HL-60 (cell line): ENCODE measurements at regions not wholly inside any gene's neighbourhood (a gene's known extent, or its start where the extent isn't known, plus 50 kb on each side); places are given as distances from the start of the nearest gene placed in this dataset.

Experiments
- POLR2AphosphoS5 ChIP-seq: IDR thresholded peaks from 2 replicates; pipeline ENCODE4 v1.6.1; 2012; ENCODE audit warnings: low read depth
- TF ChIP-seq, protein P1 (sequence below): IDR thresholded peaks from one replicate; pipeline ENCODE4 v1.5.1; 2011; ENCODE audit warnings: low read length, control low read depth, inconsistent platforms; ENCODE audit not compliant: insufficient read depth

DNA sequence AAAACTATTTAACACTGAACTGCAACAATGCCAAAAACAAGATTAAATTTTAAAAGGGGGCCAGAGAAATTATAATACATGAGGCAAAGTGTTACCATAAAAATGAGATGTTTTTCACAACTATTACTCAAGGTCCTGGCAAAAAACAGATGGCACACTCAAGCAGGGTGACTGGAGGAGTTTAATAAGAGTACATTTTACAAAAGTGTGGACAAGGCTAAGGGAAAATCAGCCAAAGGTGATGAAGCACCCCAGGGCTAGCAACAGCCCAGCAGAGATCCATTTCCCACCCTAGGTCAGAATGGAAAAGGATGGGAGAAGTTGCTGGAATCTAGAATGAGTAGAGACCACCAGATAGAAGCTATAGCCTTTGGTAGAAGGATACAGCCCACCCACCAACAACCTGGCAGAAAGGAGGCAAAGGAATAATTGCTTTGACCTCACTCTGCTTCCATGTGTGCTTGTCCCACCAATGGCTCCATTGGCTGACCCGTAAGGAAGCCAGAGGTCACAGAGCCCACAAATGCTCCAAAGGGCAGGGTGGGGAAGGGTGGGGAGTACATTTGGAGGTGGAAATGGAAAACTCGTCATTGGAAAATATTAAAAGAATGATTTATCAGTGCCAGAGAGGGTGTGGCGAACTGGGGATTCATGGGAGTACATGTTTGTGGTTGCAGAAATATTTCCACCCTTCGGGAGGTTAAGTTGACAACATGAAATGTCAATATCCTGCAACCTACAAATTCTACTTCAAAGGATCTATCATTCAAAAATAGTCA lies 161.0 kb upstream of the UBE2E2 start:
- TF ChIP-seq, protein P1, sequence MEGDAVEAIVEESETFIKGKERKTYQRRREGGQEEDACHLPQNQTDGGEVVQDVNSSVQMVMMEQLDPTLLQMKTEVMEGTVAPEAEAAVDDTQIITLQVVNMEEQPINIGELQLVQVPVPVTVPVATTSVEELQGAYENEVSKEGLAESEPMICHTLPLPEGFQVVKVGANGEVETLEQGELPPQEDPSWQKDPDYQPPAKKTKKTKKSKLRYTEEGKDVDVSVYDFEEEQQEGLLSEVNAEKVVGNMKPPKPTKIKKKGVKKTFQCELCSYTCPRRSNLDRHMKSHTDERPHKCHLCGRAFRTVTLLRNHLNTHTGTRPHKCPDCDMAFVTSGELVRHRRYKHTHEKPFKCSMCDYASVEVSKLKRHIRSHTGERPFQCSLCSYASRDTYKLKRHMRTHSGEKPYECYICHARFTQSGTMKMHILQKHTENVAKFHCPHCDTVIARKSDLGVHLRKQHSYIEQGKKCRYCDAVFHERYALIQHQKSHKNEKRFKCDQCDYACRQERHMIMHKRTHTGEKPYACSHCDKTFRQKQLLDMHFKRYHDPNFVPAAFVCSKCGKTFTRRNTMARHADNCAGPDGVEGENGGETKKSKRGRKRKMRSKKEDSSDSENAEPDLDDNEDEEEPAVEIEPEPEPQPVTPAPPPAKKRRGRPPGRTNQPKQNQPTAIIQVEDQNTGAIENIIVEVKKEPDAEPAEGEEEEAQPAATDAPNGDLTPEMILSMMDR: no peak
- no peak for TF ChIP-seq POLR2AphosphoS5
